ENCODE measurements at regions not wholly inside any gene's neighbourhood (a gene's known extent, or its start where the extent isn't known, plus 50 kb on each side); places are given as distances from the start of the nearest gene placed in this dataset.

- no peak for TF ChIP-seq CTCF (IDR thresholded peaks at IDR 0.05 in 8 of 11, conservative IDR thresholded peaks at IDR 0.05 in 3 of 11)
- no peak for TF ChIP-seq POLR2A (IDR thresholded peaks at IDR 0.05)
Measured at GRCh38 chr12:124494751-124495129, 72.7 kb downstream of the NCOR2 start.
